ENCODE measurements at regions not wholly inside any gene's neighbourhood (a gene's known extent, or its start where the extent isn't known, plus 50 kb on each side); places are given as distances from the start of the nearest gene placed in this dataset.
"Not testable (repeated sequence)": the region's sequence is repeated elsewhere in the genome, so short reads cannot be mapped to it uniquely, and the experiment has no call there.

DNA sequence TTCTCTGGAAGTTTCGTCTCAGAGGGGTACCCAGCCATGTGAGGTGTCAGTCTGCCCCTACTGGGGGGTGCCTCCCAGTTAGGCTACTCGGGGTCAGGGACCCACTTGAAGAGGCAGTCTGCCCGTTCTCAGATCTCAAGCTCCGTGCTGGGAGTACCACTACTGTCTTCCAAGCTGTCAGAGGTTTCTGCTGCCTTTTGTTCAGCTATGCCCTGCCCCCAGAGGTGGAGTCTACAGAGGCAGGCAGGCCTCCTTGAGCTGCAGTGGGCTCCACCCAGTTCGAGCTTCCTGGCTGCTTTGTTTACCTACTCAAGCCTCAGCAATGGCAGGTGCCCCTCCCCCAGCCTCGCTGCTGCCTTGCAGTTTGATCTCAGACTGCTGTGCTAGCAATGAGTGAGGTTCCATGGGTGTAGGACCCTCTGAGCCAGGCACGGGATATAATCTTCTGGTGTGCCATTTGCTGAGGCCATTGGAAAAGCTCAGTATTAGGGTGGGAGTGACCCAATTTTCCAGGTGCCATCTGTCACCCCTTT lies 71.0 kb upstream of the SH3GLB1 start:
- not testable (repeated sequence) for H3K9me3 ChIP-seq, DNase-seq, H3K27ac ChIP-seq, H3K27me3 ChIP-seq, H3K4me1 ChIP-seq, H3K36me3 ChIP-seq, H3K4me3 ChIP-seq

DNA sequence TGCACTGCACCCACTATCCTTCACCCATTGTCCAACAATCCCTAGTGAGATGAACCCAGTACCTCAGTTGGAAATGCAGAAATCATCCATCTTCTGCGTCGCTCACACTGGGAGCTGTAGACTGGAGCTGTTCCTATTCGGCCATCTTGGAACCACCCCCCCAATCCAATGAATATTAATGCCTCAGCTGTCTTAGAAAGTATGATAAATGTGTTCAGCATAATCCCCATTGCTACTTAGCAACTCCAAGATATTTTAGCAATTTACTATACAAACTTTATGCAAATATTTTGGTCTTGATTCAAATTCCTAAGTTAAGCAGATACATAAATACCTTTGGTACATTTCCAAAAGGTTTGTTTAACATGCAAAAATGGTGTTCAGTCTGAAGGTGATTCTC lies 70.5 kb upstream of the SH3GLB1 start:
- TF ChIP-seq, protein P1, sequence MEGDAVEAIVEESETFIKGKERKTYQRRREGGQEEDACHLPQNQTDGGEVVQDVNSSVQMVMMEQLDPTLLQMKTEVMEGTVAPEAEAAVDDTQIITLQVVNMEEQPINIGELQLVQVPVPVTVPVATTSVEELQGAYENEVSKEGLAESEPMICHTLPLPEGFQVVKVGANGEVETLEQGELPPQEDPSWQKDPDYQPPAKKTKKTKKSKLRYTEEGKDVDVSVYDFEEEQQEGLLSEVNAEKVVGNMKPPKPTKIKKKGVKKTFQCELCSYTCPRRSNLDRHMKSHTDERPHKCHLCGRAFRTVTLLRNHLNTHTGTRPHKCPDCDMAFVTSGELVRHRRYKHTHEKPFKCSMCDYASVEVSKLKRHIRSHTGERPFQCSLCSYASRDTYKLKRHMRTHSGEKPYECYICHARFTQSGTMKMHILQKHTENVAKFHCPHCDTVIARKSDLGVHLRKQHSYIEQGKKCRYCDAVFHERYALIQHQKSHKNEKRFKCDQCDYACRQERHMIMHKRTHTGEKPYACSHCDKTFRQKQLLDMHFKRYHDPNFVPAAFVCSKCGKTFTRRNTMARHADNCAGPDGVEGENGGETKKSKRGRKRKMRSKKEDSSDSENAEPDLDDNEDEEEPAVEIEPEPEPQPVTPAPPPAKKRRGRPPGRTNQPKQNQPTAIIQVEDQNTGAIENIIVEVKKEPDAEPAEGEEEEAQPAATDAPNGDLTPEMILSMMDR (IDR thresholded peaks at IDR 0.05): no peak
- no peak for TF ChIP-seq POLR2A (IDR thresholded peaks at IDR 0.05)
- Histone ChIP-seq H3K36me3 (no peaks in the 10 kb centered on the region), H3K27me3 (no peaks in the 10 kb centered on the region), H3K4me3 (no peak overlapping the region), H3K4me1 (no peaks in the 10 kb centered on the region), H3K27ac (no peak overlapping the region), H3K9me3 (no peaks in the 10 kb centered on the region)
- DNase-seq: no peak

DNA sequence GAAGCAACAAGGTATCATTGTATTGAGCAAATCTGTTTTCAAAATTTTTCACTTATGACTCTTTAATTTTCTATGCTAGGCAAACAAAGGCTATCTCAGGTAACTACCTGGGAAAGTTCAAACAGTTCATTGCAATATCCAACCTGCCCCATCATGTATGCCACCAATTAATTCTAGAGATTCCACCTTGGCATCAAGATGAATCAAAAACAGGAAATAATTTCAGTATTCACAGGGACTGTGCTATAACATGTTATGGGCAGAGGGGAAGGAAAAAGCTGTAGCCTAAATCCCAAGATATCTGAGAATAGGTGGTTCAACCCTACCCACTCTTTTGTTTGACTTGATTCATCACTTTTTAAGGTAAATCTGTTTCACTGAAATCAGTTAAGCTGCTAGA lies 67.5 kb upstream of the SH3GLB1 start:
- no peaks in the 10 kb centered on the region for H3K27me3 ChIP-seq
- no peak for TF ChIP-seq POLR2A (IDR thresholded peaks at IDR 0.05)
- TF ChIP-seq, protein P1 (IDR thresholded peaks at IDR 0.05): no peak
- no peaks in the 10 kb centered on the region for H3K4me1 ChIP-seq
- H3K27ac ChIP-seq: no peak overlapping the region
- DNase-seq: no peak
- no peaks in the 10 kb centered on the region for H3K36me3 ChIP-seq
- no peak overlapping the region for H3K4me3 ChIP-seq
- no peaks in the 10 kb centered on the region for H3K9me3 ChIP-seq

DNA sequence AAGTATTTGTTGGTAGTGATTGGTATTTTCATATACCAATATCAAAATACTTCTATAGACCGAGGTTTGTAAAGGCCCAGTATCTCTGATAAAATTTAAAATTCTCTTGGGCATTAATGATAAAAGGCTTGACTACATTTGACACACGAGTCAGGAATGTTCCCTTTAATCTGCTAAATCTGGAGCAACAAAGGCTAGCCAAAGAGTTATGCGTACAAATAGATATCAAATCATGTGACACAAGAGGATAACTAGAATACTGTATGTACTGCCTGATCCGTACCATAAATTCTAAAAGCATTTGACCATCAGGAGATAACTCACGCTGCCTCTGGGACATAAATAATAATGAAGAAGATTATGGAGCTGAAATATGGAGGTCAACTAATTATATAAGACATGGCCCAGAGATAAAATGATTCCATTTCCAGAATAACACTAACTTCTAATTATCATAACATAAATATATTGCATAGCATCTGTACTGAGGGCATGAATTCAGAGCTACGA lies 64.2 kb upstream of the SH3GLB1 start:
- Histone ChIP-seq H3K27me3 (no peaks in the 10 kb centered on the region), H3K9me3 (no peaks in the 10 kb centered on the region), H3K27ac (no peak overlapping the region), H3K4me1 (no peaks in the 10 kb centered on the region), H3K4me3 (no peak overlapping the region), H3K36me3 (no peaks in the 10 kb centered on the region)
- TF ChIP-seq, protein P1 (IDR thresholded peaks at IDR 0.05): no peak
- no peak for TF ChIP-seq POLR2A (IDR thresholded peaks at IDR 0.05)
- no peak for DNase-seq

DNA sequence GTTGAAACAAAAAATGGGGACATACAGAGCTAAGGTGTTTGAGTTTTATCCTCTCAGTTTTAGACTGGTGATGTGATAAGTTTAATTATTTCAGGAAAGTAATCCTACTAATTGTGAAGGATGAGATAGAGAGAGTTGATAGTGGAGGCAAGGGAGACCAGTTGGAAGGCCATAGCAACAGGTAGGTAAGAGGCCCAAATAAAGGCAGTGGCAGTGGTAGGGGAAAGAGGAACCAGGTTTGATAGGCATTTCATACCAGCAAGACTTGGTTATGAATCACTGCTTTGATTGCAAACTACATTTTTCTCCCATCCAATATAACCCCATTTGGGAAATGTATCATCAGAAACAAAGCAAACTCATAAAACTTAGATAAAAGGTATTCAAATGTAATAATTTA lies 63.1 kb upstream of the SH3GLB1 start:
- no peaks in the 10 kb centered on the region for H3K27me3 ChIP-seq
- TF ChIP-seq, protein P1 (IDR thresholded peaks at IDR 0.05): no peak
- TF ChIP-seq POLR2A (IDR thresholded peaks at IDR 0.05): no peak
- no peak overlapping the region for H3K27ac ChIP-seq
- H3K36me3 ChIP-seq: no peaks in the 10 kb centered on the region
- no peak overlapping the region for H3K4me3 ChIP-seq
- H3K9me3 ChIP-seq: no peaks in the 10 kb centered on the region
- DNase-seq: no peak
- no peaks in the 10 kb centered on the region for H3K4me1 ChIP-seq

DNA sequence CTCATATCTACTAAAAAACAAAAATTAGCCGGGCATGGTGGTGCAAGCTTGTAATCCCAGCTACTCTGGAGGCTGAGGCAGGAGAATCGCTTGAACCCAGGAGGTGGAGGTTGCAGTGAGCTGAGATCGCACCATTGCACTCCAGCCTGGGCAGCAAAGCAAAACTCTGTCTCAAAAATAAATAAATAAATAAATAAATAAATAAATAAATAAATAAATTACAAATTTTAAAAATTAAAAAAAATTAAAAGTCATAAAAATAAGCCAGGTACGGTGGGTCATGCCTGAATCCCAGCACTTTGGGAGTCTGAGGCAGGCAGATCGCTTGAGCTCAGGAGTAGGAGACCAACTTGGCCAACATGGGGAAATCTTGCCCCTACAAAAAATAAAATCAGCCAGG lies 59.7 kb upstream of the SH3GLB1 start:
- not testable (repeated sequence) for H3K4me1 ChIP-seq, H3K4me3 ChIP-seq, H3K27ac ChIP-seq, DNase-seq, H3K36me3 ChIP-seq, H3K9me3 ChIP-seq, H3K27me3 ChIP-seq

DNA sequence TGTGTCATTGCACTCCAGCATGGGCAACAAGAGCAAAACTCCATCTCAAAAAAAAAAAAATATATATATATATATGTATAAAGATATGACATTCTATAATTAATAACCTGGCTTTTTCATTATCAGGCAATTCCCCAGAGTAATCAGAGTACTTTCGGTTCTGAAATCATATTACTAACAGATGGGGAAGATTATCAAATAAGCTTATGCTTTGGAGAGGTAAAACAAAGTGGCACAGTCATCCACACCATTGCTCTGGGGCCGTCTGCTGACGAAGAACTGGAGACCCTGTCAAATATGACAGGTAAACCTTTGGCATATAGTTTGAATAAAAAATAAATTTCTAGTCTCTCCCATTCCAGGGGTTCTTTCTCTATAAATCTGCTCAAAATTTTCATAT lies 58.5 kb upstream of the SH3GLB1 start:
- TF ChIP-seq, protein P1 (IDR thresholded peaks at IDR 0.05): no peak
- no peak for TF ChIP-seq POLR2A (IDR thresholded peaks at IDR 0.05)
- Histone ChIP-seq H3K4me1 (no peaks in the 10 kb centered on the region), H3K27me3 (no peaks in the 10 kb centered on the region), H3K4me3 (no peak overlapping the region), H3K27ac (no peak overlapping the region), H3K9me3 (no peaks in the 10 kb centered on the region), H3K36me3 (no peaks in the 10 kb centered on the region)
- no peak for DNase-seq
